ENCODE measurements at regions not wholly inside any gene's neighbourhood (a gene's known extent, or its start where the extent isn't known, plus 50 kb on each side); places are given as distances from the start of the nearest gene placed in this dataset.
"Not testable (repeated sequence)": the region's sequence is repeated elsewhere in the genome, so short reads cannot be mapped to it uniquely, and the experiment has no call there.

- POLR2A ChIA-PET: interaction anchor here (0.7 kb wide), 1 partner anchor 796 kb away, joined by 4 read pairs; no protein-coding TSS in a partner anchor
- CTCF ChIA-PET: no interaction called here
These were observed 65.1 kb upstream of the RASD2 start for GRCh38 chr22:35475545-35475944.

DNA sequence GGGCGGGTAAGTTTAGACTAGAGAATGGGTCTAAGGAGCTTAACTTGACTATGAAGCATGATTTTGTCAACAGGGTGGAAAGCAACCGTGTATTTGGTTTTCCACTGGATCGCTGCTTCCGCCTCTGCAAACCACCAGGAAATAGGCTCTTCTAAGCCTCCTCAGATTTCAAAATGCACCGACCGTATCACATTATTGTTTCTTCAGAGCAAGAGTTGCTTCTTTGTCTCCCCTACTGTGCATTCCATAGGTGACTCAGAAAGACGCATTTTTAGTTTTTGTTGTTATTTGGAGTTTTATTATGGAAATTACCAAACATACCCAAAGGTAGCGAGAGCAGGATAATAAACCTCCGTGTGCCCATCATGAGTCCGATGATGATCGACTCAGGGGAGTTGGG is 64.3 kb upstream of the RASD2 start:
- ChIA-PET POLR2A (interaction anchor here (0.7 kb wide), 1 partner anchor 795 kb away, joined by 4 read pairs; no protein-coding TSS in a partner anchor), CTCF (no interaction called here)

GRCh38 chr22:35477911-35478582 is 62.6 kb upstream of the RASD2 start:
- POLR2A ChIA-PET: no interaction called here
- CTCF ChIA-PET: no interaction called here

- ChIA-PET CTCF (no interaction called here), POLR2A (no interaction called here)
These were observed 62.0 kb upstream of the RASD2 start for GRCh38 chr22:35478633-35479107.

DNA sequence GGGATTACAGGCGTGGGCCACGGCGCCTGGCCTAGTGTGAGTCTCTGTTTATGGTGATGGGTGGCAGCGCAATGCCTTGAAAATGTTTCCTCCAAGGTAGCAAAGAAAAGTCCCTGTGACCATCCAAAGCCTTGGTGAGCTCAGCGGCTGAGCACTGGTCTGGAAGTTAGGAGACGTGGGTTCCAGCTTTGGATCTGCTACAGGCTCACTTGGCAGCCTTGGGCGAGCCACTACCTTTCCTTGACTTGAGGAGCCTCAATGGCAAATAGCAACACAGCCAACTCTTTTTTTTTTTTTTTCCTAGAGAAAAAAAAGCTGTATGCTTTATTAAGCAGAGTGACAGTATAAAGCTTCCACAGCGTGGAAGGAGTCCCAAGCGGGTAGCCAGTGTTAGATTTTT is 61.3 kb upstream of the RASD2 start:
- ChIA-PET POLR2A (no interaction called here), CTCF (no interaction called here)

DNA sequence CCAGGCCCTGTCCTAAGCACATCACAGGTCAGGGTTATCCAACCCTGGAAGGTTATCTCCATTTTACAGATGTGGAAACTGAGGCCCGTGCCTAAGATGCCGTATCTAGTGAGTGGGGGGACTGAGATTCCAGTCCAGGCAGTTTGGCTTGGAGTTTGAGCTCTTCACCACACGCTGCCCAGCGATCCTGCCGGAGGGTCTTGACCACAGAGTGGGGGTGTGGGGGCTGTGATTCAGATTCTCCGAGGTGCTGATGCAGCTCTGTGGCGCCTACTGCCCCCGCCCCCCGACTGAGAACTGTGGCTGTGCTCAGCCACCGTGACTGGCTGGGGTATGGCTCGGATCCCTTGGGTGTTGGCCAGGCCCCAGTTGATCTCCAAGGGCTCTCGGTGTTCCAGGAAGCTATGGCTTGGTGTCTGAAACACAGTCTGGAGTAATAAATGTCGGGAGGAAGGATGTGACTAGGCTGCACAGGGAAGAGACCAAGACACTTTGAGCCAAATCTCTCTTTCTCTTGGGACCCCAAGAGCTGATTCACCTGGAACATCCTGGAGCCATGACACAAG is 60.6 kb upstream of the RASD2 start:
- ChIA-PET CTCF (no interaction called here), POLR2A (no interaction called here)

- CTCF ChIA-PET: interaction anchor here (0.8 kb wide), 1 partner anchor 50 kb away, joined by 3 read pairs; no protein-coding TSS in a partner anchor
- POLR2A ChIA-PET: no interaction called here
These were observed 59.7 kb upstream of the RASD2 start for GRCh38 chr22:35480627-35481550.

- POLR2A ChIA-PET: no interaction called here
- CTCF ChIA-PET: no interaction called here
These were observed 58.3 kb upstream of the RASD2 start for GRCh38 chr22:35482311-35482710.

DNA sequence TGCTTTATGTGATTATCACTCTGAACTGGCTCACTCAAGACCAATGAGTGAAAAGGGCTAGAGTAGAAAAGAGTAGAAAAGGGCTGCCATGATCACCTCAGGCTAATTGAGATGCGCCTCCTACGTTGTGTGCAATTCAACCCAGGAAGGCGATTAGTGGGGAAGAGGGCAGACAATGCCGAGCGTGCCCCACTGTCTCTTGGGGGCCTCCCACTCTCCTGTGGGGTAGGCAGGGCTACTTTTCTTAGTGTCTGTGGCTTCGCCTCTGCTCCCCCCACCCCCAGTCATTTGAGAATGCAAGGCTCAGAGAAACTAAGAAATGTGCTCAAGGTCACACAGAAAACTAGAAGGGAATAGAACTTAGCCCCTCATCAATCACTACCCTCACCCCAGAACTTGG is 57.7 kb upstream of the RASD2 start:
- POLR2A ChIA-PET: no interaction called here
- CTCF ChIA-PET: no interaction called here

DNA sequence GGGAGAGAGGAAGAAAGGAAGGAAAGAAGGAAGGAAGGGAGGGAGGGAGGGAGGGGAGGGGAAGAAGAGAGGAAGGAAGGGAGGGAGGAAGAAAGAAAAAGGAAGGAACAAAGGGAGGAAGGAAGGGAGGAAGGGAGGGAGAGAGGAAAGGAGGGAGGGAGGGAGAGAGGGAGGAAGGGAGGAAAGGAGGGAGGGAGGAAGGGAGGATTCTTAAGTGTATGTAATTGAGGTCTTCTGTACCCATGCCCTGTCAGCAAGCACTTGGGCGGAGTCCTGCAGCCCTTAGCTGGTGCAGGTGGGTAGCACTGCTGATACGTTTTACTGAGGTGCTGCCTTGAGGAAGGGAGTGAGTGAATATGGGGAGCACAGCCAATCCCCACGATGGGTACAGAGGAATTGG is 56.9 kb upstream of the RASD2 start:
- ChIA-PET POLR2A (no interaction called here), CTCF (no interaction called here)

DNA sequence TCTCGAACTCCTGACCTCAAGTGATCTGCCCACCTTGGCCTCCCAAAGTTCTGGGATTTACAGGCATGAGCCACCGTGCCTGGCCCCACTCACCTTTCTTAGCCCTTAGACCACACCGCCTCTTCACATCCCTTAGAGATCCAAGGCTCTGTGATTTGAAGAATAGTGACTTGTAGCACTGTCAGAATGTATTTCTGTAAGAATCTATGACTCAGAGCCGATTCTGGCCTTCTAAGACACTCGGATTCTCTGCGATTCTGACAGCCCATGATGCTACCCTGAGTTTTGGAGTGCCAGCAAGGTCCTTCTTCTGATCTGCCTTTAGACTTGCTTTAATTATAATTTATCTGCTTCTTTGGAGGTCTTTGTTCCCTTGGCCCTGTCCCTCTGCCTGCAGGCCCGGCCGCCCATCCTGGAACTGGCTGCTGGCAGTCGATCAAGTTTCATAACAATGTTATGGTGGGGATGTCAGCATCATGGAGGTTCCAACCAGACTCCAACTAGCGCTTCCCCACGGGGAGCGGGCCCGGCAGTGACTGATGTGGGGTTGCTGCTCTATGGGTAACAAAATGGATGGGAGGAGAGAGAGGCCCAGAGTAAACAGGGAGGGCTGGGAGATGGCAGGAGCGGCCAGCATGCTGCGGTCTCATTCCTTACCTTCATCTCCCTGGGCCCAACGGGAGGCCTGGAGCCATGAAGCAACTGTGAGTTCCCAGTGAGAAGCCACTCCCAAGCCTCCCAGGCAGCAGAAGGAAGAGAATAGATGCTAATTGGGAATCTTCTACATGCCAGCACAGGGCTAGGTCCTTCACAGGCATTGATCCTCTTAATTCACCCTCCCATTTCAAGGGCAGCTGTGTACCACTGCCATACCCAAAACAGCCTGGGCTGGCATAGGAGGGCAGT is 55.7 kb upstream of the RASD2 start:
- POLR2A ChIA-PET: no interaction called here
- CTCF ChIA-PET: no interaction called here

GRCh38 chr22:35486116-35486631 is 54.5 kb upstream of the RASD2 start:
- ChIA-PET POLR2A (no interaction called here), CTCF (no interaction called here)

DNA sequence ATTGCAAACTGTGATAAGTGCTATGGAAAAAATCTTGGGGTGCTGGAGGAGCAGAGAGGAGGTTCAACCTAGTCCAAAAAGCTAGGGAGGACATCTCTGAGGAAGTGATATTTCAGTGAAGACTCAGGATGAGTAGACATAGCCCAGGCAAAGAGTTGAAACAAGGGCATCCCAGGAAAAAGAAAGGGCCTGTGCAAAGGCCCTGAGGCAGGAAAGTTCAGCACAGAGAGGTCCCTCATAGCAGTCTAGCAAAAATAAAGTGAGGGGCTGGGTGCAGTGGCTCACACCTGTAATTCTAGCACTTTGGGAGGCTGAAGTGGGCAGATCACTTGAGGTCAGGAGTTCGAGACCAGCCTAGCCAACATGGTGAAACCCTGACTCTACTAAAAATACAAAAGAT is 53.0 kb upstream of the RASD2 start:
- POLR2A ChIA-PET, CTCF ChIA-PET: not testable (repeated sequence)

DNA sequence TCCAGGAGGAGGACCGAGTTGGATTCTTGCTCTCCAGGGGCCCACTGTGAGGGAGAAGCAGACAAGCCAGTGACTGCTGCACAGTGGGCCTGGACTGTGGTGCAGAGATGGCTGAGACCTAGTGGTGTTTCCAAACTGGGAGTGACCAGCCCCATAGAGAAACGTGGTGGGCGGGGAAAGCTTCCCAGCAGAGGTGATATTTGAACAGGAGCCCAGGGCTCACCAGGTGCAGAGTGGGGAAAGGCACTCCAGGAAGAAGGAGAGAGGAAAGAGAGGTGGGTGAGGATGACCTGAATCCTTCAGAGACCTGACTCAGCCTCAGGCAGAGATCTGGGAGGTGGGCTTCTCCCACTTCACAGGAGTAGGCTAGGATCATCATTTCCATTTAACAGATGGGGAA is 52.1 kb upstream of the RASD2 start:
- CTCF ChIA-PET: no interaction called here
- POLR2A ChIA-PET: no interaction called here

DNA sequence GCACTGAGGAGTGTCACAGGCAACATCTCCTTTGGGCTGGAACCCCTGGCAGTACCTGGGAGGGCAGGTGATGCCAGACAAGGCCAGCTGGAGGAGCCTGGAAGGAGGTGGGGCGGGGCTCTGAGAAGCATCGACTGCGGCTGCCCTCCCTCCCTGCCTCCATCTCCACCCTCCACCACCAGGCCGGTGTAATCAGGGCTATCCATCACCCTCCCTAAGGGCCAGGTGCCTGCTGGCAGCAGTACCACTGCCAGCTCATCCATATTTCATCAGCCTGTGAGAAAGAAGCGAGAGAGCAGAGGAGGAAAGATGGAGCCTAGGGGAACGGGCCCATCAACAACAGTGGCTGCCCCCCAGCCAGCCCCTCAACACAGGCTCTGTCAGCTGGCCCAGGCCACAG is 51.4 kb upstream of the RASD2 start:
- ChIA-PET CTCF (no interaction called here), POLR2A (no interaction called here)

All from activated CD8-positive, alpha-beta memory T cell treated with anti-CD3 and anti-CD28 coated beads for 36 hours (primary cell).